OCI-LY3 (cell line): ENCODE measurements at regions not wholly inside any gene's neighbourhood (a gene's known extent, or its start where the extent isn't known, plus 50 kb on each side); places are given as distances from the start of the nearest gene placed in this dataset.

Experiments
- H2AFZ ChIP-seq: fragments of 200-600, 300-600 bp; shearing (Covaris generic); 2 replicates; pipeline ENCODE4 v1.6.0; 2014; ENCODE audit warnings: antibody characterized with exemption, low read depth, low read length
- H3K27ac ChIP-seq: fragments of 200-600, 300-600 bp; sonication (generic); 2 replicates; pipeline ENCODE4 v1.5.1; 2014; ENCODE audit warnings: mild to moderate bottlenecking, low read length, moderate library complexity, mixed read lengths
- H3K27me3 ChIP-seq: fragments of 200-600, 300-600 bp; sonication (generic); 2 replicates; pipeline ENCODE4 v1.6.1; 2014; ENCODE audit warnings: low read depth, low read length, mixed read lengths
- H3K36me3 ChIP-seq: fragments of 200-600, 300-600 bp; sonication (generic); replicated peaks from 2 replicates; pipeline ENCODE3; 2014; ENCODE audit warnings: low read depth, low read length, mixed read lengths
- H3K4me1 ChIP-seq: fragments of 300-600, 200-600 bp; sonication (generic); 2 replicates; pipeline ENCODE4 v1.6.1; 2014; ENCODE audit warnings: low read length, mixed read lengths
- H3K4me2 ChIP-seq: fragments of 200-600, 300-600 bp; sonication (generic); 2 replicates; pipeline ENCODE4 v1.6.1; 2014; ENCODE audit warnings: low read length, mixed read lengths
- H3K4me3 ChIP-seq: fragments of 300-600, 200-600 bp; sonication (generic); 2 replicates; pipeline ENCODE4 v1.5.1; 2014; ENCODE audit warnings: antibody characterized with exemption, mild to moderate bottlenecking, low read length, moderate library complexity
- H3K79me2 ChIP-seq: fragments of 300-600, 200-600 bp; shearing (Covaris generic); 2 replicates; pipeline ENCODE4 v1.6.1; 2014; ENCODE audit warnings: mild to moderate bottlenecking, low read length, mixed read lengths
- H3K9ac ChIP-seq: fragments of 300-600, 200-600 bp; shearing (Covaris generic); 2 replicates; pipeline ENCODE4 v1.6.0; 2014; ENCODE audit warnings: mild to moderate bottlenecking, low read length, moderate library complexity
- H3K9me3 ChIP-seq: fragments of 200-600, 300-600 bp; shearing (Covaris generic); 2 replicates; pipeline ENCODE4 v1.6.1; 2014; ENCODE audit warnings: low read length, mixed read lengths; ENCODE audit not compliant: insufficient read depth
- H4K20me1 ChIP-seq: fragments of 200-600, 300-600 bp; sonication (generic); 2 replicates; pipeline ENCODE4 v1.6.1; 2016; ENCODE audit warnings: low read length, mixed read lengths; ENCODE audit not compliant: insufficient read depth
- CTCF ChIP-seq: fragments of 200-600, 300-600 bp; sonication (generic); IDR thresholded peaks from 2 replicates; pipeline ENCODE4 v1.5.1; 2014; ENCODE audit warnings: antibody characterized with exemption, low read length, low read depth
- EZH2phosphoT487 ChIP-seq: fragments of 200-600 bp; shearing (Covaris generic); IDR thresholded peaks from 2 replicates; pipeline ENCODE4 v1.6.1; 2018; ENCODE audit warnings: antibody characterized with exemption, mixed run types, low read depth

GRCh38 chr5:71922584-71923106 is 184.6 kb upstream of the MAP1B start:
- Histone ChIP-seq H3K4me2 (no peak overlapping the region), H3K27ac (no peak overlapping the region), H3K4me1 (no peaks in the 10 kb centered on the region), H3K36me3 (no peaks in the 10 kb centered on the region), H3K27me3 (no peaks in the 10 kb centered on the region), H3K79me2 (no peaks in the 10 kb centered on the region), H3K4me3 (no peak overlapping the region), H3K9ac (no peak overlapping the region), H4K20me1 (no peaks in the 10 kb centered on the region), H2AFZ (peak overlapping the region; percentile 53; the same call in 1 of the 2 replicates), H3K9me3 (no peaks in the 10 kb centered on the region)
- no peak for TF ChIP-seq EZH2phosphoT487
- TF ChIP-seq CTCF, result no peak

GRCh38 chr5:71923755-71924154 is 183.5 kb upstream of the MAP1B start:
- H3K9ac ChIP-seq, result no peak overlapping the region
- H3K4me1 ChIP-seq, result no peaks in the 10 kb centered on the region
- H2AFZ ChIP-seq, result no peak overlapping the region
- H3K4me3 ChIP-seq, result no peak overlapping the region
- no peaks in the 10 kb centered on the region for H3K9me3 ChIP-seq
- H4K20me1 ChIP-seq, result no peaks in the 10 kb centered on the region
- no peaks in the 10 kb centered on the region for H3K79me2 ChIP-seq
- no peaks in the 10 kb centered on the region for H3K36me3 ChIP-seq
- TF ChIP-seq CTCF (no peak), EZH2phosphoT487 (no peak)
- no peaks in the 10 kb centered on the region for H3K27me3 ChIP-seq
- no peak overlapping the region for H3K4me2 ChIP-seq
- H3K27ac ChIP-seq, result no peak overlapping the region

GRCh38 chr5:71924325-71924724 is 182.9 kb upstream of the MAP1B start:
- no peaks in the 10 kb centered on the region for H4K20me1 ChIP-seq
- H3K36me3 ChIP-seq, result no peaks in the 10 kb centered on the region
- no peak overlapping the region for H3K4me2 ChIP-seq
- H3K27ac ChIP-seq, result no peak overlapping the region
- H3K27me3 ChIP-seq, result no peaks in the 10 kb centered on the region
- H3K4me1 ChIP-seq, result no peaks in the 10 kb centered on the region
- H3K79me2 ChIP-seq, result no peaks in the 10 kb centered on the region
- no peak overlapping the region for H2AFZ ChIP-seq
- no peaks in the 10 kb centered on the region for H3K9me3 ChIP-seq
- TF ChIP-seq CTCF, result no peak
- no peak overlapping the region for H3K9ac ChIP-seq
- H3K4me3 ChIP-seq, result no peak overlapping the region

- Histone ChIP-seq H3K4me1 (no peaks in the 10 kb centered on the region), H3K4me2 (no peak overlapping the region), H3K9me3 (no peaks in the 10 kb centered on the region), H3K36me3 (no peaks in the 10 kb centered on the region), H3K9ac (no peak overlapping the region), H4K20me1 (no peaks in the 10 kb centered on the region), H3K4me3 (no peak overlapping the region), H3K27me3 (no peaks in the 10 kb centered on the region), H3K79me2 (no peaks in the 10 kb centered on the region), H3K27ac (no peak overlapping the region), H2AFZ (no peak overlapping the region)
- TF ChIP-seq CTCF (no peak), EZH2phosphoT487 (no peak)
Observed at GRCh38 chr5:71924980-71925379, 182.3 kb upstream of the MAP1B start.
